Neural crest cell (in vitro differentiated cells): ENCODE measurements at regions not wholly inside any gene's neighbourhood (a gene's known extent, or its start where the extent isn't known, plus 50 kb on each side); places are given as distances from the start of the nearest gene placed in this dataset.

Experiments used
- DNase-seq: peaks from one replicate; pipeline ENCODE4 v3.0.0; 2021; ENCODE audit warnings: low read depth, mixed read lengths, low spot score
- H3K27ac Mint-ChIP-seq: one replicate; pipeline ENCODE4 v1.8.0; 2021; ENCODE audit warnings: mild to moderate bottlenecking, mixed read lengths; ENCODE audit not compliant: unreplicated experiment
- H3K27me3 Mint-ChIP-seq: 2 replicates; pipeline ENCODE4 v1.8.0; 2021; ENCODE audit warnings: low read depth, mild to moderate bottlenecking, mixed read lengths
- H3K36me3 Mint-ChIP-seq: 2 replicates; pipeline ENCODE4 v1.8.0; 2021; ENCODE audit warnings: low read depth, mild to moderate bottlenecking, mixed read lengths
- H3K4me1 Mint-ChIP-seq: 2 replicates; pipeline ENCODE4 v1.8.0; 2021; ENCODE audit warnings: mixed read lengths
- H3K4me3 Mint-ChIP-seq: one replicate; pipeline ENCODE4 v1.8.0; 2021; ENCODE audit warnings: mild to moderate bottlenecking, mixed read lengths
- H3K9me3 Mint-ChIP-seq: 2 replicates; pipeline ENCODE4 v1.8.0; 2021; ENCODE audit warnings: mixed read lengths
- CTCF ChIP-seq: fragments of 200-600 bp; sonication (generic); conservative IDR thresholded peaks from 2 replicates; pipeline ENCODE4 v1.5.0; 2021; ENCODE audit warnings: antibody characterized with exemption, mild to moderate bottlenecking

- no peak for DNase-seq
- H3K27ac Mint-ChIP-seq: no peak overlapping the region
- H3K4me1 Mint-ChIP-seq: no peaks in the 10 kb centered on the region
- no peaks in the 10 kb centered on the region for H3K9me3 Mint-ChIP-seq
- no peak overlapping the region for H3K4me3 Mint-ChIP-seq
- peaks cover 4% of the 10 kb centered on the region for H3K27me3 Mint-ChIP-seq
- no peaks in the 10 kb centered on the region for H3K36me3 Mint-ChIP-seq
- TF ChIP-seq CTCF: no peak
These were observed 97.1 kb upstream of the MYOCD start for GRCh38 chr17:12568358-12569251.

DNA sequence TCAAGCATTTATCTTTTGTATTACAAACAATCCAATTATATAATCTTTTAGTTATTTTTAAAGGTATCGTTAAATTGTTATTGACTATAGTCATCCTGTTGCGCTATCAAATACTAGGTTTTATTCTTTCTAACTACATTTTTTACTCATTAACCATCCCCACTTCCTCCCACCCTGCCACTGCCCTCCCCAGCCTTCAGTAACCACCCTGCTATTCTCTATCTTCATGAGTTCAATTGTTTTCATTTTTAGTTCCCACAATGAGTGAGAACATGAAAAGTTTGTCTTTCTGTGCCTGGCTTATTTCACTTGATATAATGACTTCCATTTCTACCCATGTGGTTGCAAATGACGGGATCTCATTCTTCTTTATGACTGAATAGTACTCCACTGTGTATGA lies 94.1 kb upstream of the MYOCD start:
- DNase-seq: no peak
- H3K4me1 Mint-ChIP-seq: no peaks in the 10 kb centered on the region
- H3K9me3 Mint-ChIP-seq: no peaks in the 10 kb centered on the region
- H3K36me3 Mint-ChIP-seq: no peaks in the 10 kb centered on the region
- no peaks in the 10 kb centered on the region for H3K27me3 Mint-ChIP-seq
- H3K4me3 Mint-ChIP-seq: no peak overlapping the region
- H3K27ac Mint-ChIP-seq: no peak overlapping the region
- no peak for TF ChIP-seq CTCF

- Mint-ChIP-seq H3K9me3 (no peaks in the 10 kb centered on the region), H3K4me3 (no peak overlapping the region), H3K27ac (no peak overlapping the region), H3K4me1 (no peaks in the 10 kb centered on the region), H3K27me3 (no peaks in the 10 kb centered on the region), H3K36me3 (no peaks in the 10 kb centered on the region)
- DNase-seq: no peak
- no peak for TF ChIP-seq CTCF
These were observed 91.2 kb upstream of the MYOCD start for GRCh38 chr17:12574525-12574924.

DNA sequence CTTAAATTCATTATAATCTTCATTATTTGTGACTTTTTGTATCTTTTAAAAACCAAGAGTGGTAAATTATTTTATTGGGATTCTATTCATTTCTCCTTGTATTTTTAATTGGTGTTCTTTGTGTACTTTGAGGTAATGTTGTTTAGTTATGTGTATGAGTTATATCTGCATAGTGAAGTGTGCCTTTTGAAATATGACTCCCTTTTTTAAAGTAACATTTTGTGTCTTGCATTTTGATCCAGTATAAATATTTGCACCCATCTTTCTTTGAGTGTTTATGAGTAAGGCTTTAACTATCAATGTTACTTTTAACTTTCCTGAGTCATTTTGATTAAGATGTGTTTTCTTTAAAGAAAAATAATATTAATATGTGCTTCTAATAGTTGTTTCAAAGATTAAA lies 90.0 kb upstream of the MYOCD start:
- Mint-ChIP-seq H3K9me3 (no peaks in the 10 kb centered on the region), H3K27me3 (no peaks in the 10 kb centered on the region), H3K27ac (no peak overlapping the region), H3K4me3 (no peak overlapping the region), H3K36me3 (no peaks in the 10 kb centered on the region), H3K4me1 (no peaks in the 10 kb centered on the region)
- DNase-seq: no peak
- TF ChIP-seq CTCF: no peak

DNA sequence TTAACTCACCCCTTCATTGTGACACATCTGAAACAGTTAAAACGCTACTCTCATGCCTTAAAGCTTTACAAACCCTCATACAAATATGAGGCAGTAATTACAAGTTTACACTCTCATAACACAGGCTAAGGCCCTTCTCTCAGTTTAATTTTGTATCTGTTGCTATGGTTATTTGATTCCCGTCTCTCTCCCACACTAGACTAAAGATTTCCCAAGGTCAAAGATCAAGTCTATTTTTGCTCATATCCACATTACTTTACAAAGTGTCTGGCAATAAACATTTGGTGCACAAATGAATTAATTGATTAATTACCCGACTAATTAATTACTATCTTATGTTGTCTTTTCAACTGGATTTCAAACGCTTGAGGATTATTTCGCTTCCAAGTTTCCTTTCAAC lies 86.4 kb upstream of the MYOCD start:
- Mint-ChIP-seq H3K9me3 (peaks cover 3% of the 10 kb centered on the region), H3K27ac (no peak overlapping the region), H3K36me3 (peaks cover 3% of the 10 kb centered on the region), H3K4me3 (no peak overlapping the region), H3K4me1 (no peaks in the 10 kb centered on the region), H3K27me3 (no peaks in the 10 kb centered on the region)
- no peak for DNase-seq
- TF ChIP-seq CTCF: no peak
